ENCODE measurements at regions not wholly inside any gene's neighbourhood (a gene's known extent, or its start where the extent isn't known, plus 50 kb on each side); places are given as distances from the start of the nearest gene placed in this dataset.

GRCh38 chr3:18132991-18133390 lies 292.1 kb downstream of the SATB1 start:
- no peak overlapping the region for H2BK20ac ChIP-seq (ENCODE audit: low read depth, low read length, poor library complexity, severe bottlenecking)
- H2AK5ac ChIP-seq (ENCODE audit: insufficient read length, low read length), result no peak overlapping the region
- no peak overlapping the region for H3K27ac ChIP-seq (ENCODE audit: insufficient read length, low read depth, low read length)
- no peak overlapping the region for H2BK12ac ChIP-seq (ENCODE audit: insufficient read length, low read depth, low read length)
- H3K79me2 ChIP-seq (ENCODE audit: insufficient read depth, low read length), result no peaks in the 10 kb centered on the region
- H3K27me3 ChIP-seq (ENCODE audit: insufficient read depth, low read length), result no peaks in the 10 kb centered on the region
- H3T11ph ChIP-seq (ENCODE audit: low read length), result no peak overlapping the region
- H3K4ac ChIP-seq (ENCODE audit: low read depth, low read length), result no peak overlapping the region
- H2BK15ac ChIP-seq (ENCODE audit: low read depth, low read length), result no peak overlapping the region
- no peak overlapping the region for H3K18ac ChIP-seq (ENCODE audit: insufficient read length, low read depth, low read length)
- H3K4me2 ChIP-seq (ENCODE audit: insufficient read depth, insufficient read length, low read length), result no peak overlapping the region
- H4K91ac ChIP-seq (ENCODE audit: insufficient read length, low read depth, low read length), result no peak overlapping the region
- no peak for DNase-seq
- Mint-ChIP-seq H3K9me3 (no peaks in the 10 kb centered on the region; a peak in 1 of 5 replicates), H3K4me1 (peaks cover 4 to 17% of the 10 kb centered on the region in 2 experiments; a peak in 3 of 4 replicates), H3K4me3 (no peak overlapping the region), H3K27ac (no peak overlapping the region), H3K27me3 (ENCODE audit: low read depth) (no peaks in the 10 kb centered on the region), H3K36me3 (ENCODE audit: insufficient read depth in 1 of 3, low read depth in 3 of 3) (no peaks in the 10 kb centered on the region)
- no peaks in the 10 kb centered on the region; the same call in 1 of the 2 replicates for H3K4me1 ChIP-seq (ENCODE audit: insufficient read depth, low read length)
- no peak overlapping the region for H4K5ac ChIP-seq (ENCODE audit: insufficient read length, low read depth, low read length)
- no peaks in the 10 kb centered on the region for H4K20me1 ChIP-seq (ENCODE audit: control insufficient read depth, insufficient read depth, insufficient read length)
- no peaks in the 10 kb centered on the region for H3K9me3 ChIP-seq (ENCODE audit: control insufficient read depth, low read depth, low read length)
- H3K23me2 ChIP-seq (ENCODE audit: insufficient read length, low read depth, low read length, poor library complexity, severe bottlenecking), result no peaks in the 10 kb centered on the region
- no peak overlapping the region for H2AFZ ChIP-seq (ENCODE audit: low read length)
- H2BK120ac ChIP-seq (ENCODE audit: low read depth, low read length, poor library complexity, severe bottlenecking), result no peak overlapping the region
- H3K9ac ChIP-seq (ENCODE audit: extremely low read depth, insufficient read length, low read length), result no peak overlapping the region
- no peak overlapping the region for H3K23ac ChIP-seq (ENCODE audit: insufficient read length, low read depth, low read length)
- no peaks in the 10 kb centered on the region for H3K79me1 ChIP-seq (ENCODE audit: insufficient read depth, low read depth, low read length, poor library complexity, severe bottlenecking)
- no peak for TF ChIP-seq CTCF (conservative IDR thresholded peaks at IDR 0.05)
- H2BK5ac ChIP-seq (ENCODE audit: insufficient read length, low read length), result no peak overlapping the region
- H4K8ac ChIP-seq (replicated peaks; ENCODE audit: insufficient read length, low read depth, low read length), result no peak overlapping the region
- H3K14ac ChIP-seq (ENCODE audit: insufficient read depth, low read length), result no peak overlapping the region
- no peak overlapping the region for H3K56ac ChIP-seq (ENCODE audit: insufficient read length, low read depth, low read length)
